Upper lobe of right lung (tissue), 1 donor: ENCODE measurements at regions not wholly inside any gene's neighbourhood (a gene's known extent, or its start where the extent isn't known, plus 50 kb on each side); places are given as distances from the start of the nearest gene placed in this dataset.
A peak's percentile ranks its signal among the peaks of the same experiment; 100 is the strongest.

Experiments used
- ATAC-seq: fragments of 200-7000 bp; cut with Tn5 transposase; one replicate; pipeline ENCODE4 v1.9.1; 2020; ENCODE audit warnings: mild to moderate bottlenecking, moderate library complexity
- DNase-seq: peaks from one replicate; pipeline ENCODE4 v3.0.0-alpha.2; 2020
- H3K27ac ChIP-seq: fragments of 200-600 bp; one replicate; pipeline ENCODE4 v1.8.0; 2022
- H3K27me3 ChIP-seq: fragments of 200-600 bp; one replicate; pipeline ENCODE4 v1.8.0; 2022; ENCODE audit warnings: mild to moderate bottlenecking
- H3K36me3 ChIP-seq: fragments of 200-600 bp; one replicate; pipeline ENCODE4 v1.8.0; 2022
- H3K4me1 ChIP-seq: fragments of 200-600 bp; one replicate; pipeline ENCODE4 v1.8.0; 2022
- H3K4me3 ChIP-seq: fragments of 200-600 bp; one replicate; pipeline ENCODE4 v1.8.0; 2022; ENCODE audit warnings: mild to moderate bottlenecking
- H3K9me3 ChIP-seq: fragments of 200-600 bp; one replicate; pipeline ENCODE4 v1.8.0; 2022
- intact Hi-C: fragments of 100-400 bp; cut with DNase I; formaldehyde crosslinking; loops from one replicate; pipeline ENCODE4 v1.11.0; 2022
- TF ChIP-seq, protein P1 (sequence below): fragments of 200-600 bp; IDR thresholded peaks from one replicate; pipeline ENCODE4 v1.8.0; 2022; ENCODE audit warnings: antibody characterized with exemption
- donor health status: DM: no; HTN: yes; CAD: no; lungs with severe emphysema.

DNA sequence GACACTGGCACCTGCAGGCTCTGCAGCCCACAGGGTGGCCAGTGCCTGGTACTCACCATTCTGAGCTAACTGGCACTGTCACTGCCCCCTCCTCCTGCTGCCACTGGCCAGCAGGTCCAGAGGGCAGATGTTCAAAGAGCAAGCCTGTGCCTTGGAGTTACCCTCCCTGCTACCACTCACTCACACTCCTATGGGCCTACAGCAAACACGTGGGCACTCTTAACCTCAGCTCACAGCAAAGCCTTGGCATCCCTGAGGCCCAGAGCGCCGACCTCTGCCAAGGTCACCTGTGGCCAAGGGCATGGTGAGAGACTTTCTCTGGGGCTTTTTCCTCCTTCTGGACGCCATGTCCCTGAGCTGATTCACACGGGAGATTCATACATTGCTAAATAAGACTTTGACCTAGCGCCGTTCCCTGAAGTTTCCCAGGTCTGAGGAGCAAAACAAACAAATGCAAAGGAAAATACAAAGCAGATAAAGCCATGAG is 270.0 kb upstream of the PPP2R2D start:
- H3K27ac ChIP-seq = no peak overlapping the region
- no peaks in the 10 kb centered on the region for H3K4me1 ChIP-seq
- DNase-seq (no peak), ATAC-seq (no peak)
- H3K36me3 ChIP-seq = no peaks in the 10 kb centered on the region
- intact Hi-C loops = no loop called here
- TF ChIP-seq, protein P1, sequence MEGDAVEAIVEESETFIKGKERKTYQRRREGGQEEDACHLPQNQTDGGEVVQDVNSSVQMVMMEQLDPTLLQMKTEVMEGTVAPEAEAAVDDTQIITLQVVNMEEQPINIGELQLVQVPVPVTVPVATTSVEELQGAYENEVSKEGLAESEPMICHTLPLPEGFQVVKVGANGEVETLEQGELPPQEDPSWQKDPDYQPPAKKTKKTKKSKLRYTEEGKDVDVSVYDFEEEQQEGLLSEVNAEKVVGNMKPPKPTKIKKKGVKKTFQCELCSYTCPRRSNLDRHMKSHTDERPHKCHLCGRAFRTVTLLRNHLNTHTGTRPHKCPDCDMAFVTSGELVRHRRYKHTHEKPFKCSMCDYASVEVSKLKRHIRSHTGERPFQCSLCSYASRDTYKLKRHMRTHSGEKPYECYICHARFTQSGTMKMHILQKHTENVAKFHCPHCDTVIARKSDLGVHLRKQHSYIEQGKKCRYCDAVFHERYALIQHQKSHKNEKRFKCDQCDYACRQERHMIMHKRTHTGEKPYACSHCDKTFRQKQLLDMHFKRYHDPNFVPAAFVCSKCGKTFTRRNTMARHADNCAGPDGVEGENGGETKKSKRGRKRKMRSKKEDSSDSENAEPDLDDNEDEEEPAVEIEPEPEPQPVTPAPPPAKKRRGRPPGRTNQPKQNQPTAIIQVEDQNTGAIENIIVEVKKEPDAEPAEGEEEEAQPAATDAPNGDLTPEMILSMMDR = no peak
- H3K27me3 ChIP-seq = peaks cover 3% of the 10 kb centered on the region
- no peaks in the 10 kb centered on the region for H3K9me3 ChIP-seq
- no peak overlapping the region for H3K4me3 ChIP-seq

DNA sequence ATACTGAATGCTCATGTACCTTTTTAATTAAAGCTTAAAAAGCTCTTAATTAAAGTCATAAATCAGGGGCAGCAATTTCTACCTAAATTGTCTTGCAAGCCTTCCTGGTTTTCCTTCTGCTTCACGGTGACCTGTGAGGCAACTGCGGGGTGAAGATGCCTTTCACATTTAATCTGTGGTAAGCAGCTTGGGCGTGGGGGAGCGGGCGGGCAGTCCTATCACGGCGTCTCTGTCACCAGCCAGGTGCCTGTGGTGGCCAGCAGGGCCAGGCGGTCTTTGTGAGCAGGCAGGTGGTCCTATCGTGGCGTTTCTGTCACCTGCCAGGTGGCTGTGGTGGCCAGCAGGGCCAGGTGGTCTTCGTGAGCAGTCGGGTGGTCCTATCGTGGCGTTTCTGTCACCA is 269.2 kb upstream of the PPP2R2D start:
- ATAC-seq (no peak), DNase-seq (no peak)
- no peak overlapping the region for H3K27ac ChIP-seq
- H3K27me3 ChIP-seq = peaks cover 3% of the 10 kb centered on the region
- no peaks in the 10 kb centered on the region for H3K36me3 ChIP-seq
- no peak overlapping the region for H3K4me3 ChIP-seq
- TF ChIP-seq, protein P1 = no peak
- no peaks in the 10 kb centered on the region for H3K4me1 ChIP-seq
- intact Hi-C loops = no loop called here
- no peaks in the 10 kb centered on the region for H3K9me3 ChIP-seq

DNA sequence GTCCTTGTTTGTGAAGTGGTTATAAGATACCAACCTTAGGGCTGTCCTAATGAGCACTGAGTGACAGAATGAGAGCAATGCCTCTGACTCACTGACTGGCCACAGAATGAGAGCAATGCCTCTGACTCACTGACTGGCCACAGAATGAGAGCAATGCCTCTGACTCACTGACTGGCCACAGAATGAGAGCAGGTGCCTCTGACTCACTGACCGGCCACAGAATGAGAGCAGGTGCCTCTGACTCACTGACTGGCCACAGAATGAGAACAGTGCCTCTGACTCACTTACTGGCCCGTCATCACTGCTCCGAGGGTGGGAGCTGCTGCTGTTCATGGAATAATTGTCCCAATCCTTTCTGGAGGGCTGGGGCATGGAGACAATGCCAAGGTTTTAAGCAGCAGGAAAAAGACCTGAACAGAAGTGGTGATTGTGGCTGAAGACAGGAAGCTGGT is 265.2 kb upstream of the PPP2R2D start:
- TF ChIP-seq, protein P1 = no peak
- intact Hi-C loops = no loop called here
- Histone ChIP-seq H3K27ac (no peak overlapping the region), H3K4me1 (no peaks in the 10 kb centered on the region), H3K36me3 (no peaks in the 10 kb centered on the region), H3K4me3 (no peak overlapping the region), H3K9me3 (peaks cover 7% of the 10 kb centered on the region), H3K27me3 (no peaks in the 10 kb centered on the region)
- DNase-seq (no peak), ATAC-seq (peak; percentile 39)

DNA sequence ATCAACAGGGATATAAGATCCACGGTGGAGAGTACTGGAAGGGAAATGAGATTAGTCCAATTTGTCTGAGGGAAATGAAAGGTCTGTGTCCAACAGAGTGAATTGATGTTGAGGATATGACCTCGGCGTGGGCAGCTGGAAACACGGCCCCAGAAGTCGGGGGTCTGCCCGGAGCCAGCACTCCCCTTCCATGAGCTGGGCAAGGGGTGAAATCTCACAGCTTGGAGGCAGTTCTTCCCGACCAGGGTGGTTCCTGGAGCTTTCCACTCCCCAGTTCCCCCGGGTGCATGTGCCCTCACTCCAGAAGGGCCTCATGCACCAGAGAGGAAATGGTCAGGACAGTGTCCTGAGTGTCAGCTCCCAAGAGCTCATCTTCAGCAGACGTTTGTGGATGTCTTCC is 264.7 kb upstream of the PPP2R2D start:
- ATAC-seq (no peak), DNase-seq (no peak)
- Histone ChIP-seq H3K4me1 (no peaks in the 10 kb centered on the region), H3K9me3 (peaks cover 7% of the 10 kb centered on the region), H3K27ac (no peak overlapping the region), H3K36me3 (no peaks in the 10 kb centered on the region), H3K4me3 (no peak overlapping the region), H3K27me3 (no peaks in the 10 kb centered on the region)
- TF ChIP-seq, protein P1 = no peak
- intact Hi-C loops = no loop called here

DNA sequence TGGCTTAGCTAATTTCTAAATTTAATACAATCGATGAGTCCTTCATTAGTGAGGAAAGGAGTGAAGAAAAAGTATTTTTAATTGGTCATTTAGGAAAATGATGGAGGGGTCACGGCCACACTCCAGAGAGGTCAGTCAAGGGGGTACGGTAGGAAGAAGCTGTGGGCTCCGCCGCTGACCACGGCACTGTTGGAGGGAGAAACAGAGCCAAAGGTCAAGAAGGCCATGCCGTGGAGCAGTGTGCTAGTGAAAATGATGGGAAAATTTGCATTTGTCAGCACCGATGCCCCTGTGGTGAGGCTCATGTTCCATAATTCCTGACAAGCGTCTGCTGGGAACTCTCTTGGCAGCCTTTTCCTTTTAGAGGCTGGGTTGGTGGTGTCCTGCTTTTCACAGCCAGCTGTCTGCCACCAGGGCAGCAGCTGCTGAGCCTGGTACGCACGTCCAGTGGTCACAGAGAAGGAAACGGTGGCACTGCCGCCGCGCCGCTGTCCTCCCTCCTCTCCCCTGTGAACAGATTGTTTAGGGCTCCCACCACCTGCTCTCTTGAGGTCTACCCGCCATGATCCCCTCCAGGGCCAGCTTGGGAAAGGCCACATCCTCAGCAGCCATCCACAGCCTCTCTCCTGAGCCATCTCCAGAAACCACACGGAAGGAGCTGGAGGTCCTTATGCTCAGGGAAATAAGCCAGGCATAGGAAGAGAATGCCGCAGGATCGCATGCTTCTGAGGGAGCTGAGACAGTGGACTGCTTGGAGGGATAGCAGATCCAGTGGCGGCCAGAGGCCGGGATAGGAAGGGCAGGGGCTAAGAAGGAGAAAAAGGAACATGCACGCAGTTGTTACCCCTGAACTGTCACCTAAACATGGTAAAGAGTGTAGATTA is 263.7 kb upstream of the PPP2R2D start:
- ATAC-seq (no peak), DNase-seq (peak; percentile 34)
- Histone ChIP-seq H3K4me1 (no peaks in the 10 kb centered on the region), H3K4me3 (no peak overlapping the region), H3K36me3 (no peaks in the 10 kb centered on the region), H3K27ac (no peak overlapping the region), H3K9me3 (peaks cover 7% of the 10 kb centered on the region), H3K27me3 (no peaks in the 10 kb centered on the region)
- TF ChIP-seq, protein P1 = no peak
- intact Hi-C loops = no loop called here
